ENCODE measurements at regions not wholly inside any gene's neighbourhood (a gene's known extent, or its start where the extent isn't known, plus 50 kb on each side); places are given as distances from the start of the nearest gene placed in this dataset.
"Not testable (repeated sequence)": the region's sequence is repeated elsewhere in the genome, so short reads cannot be mapped to it uniquely, and the experiment has no call there.

DNA sequence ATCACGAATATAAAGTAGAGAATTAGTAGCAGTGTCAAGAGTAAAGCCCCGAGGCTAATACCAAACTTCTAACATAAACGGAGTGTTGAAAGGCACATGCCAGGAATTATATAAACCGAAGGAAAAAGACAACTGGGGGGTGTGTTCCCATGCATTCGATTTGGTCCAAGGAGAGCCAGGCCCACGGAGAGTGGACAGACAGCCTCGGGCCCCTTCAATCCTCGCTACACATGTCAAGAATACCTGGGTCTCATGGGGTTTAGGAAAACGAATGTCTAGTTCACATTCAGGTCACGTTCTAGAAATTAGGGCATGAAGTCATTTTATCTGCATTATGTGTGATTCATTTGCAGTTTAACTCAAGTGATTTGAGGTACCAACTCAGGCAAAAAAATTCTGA lies 343.7 kb downstream of the BCL2L11 start:
- not testable (repeated sequence) for H3K4me2 ChIP-seq; H3K79me2 ChIP-seq; DNase-seq (ENCODE audit: low spot score); H3K4me3 ChIP-seq; H2AFZ ChIP-seq; H3K9me3 ChIP-seq (ENCODE audit: low read depth); H3K9me2 ChIP-seq (replicated peaks; ENCODE audit: insufficient read depth); H4K20me1 ChIP-seq (ENCODE audit: insufficient read depth, poor library complexity, severe bottlenecking); H3K27ac ChIP-seq; H3K36me3 ChIP-seq (replicated peaks; ENCODE audit: insufficient read depth, low read depth); H3K27me3 ChIP-seq
- H3K4me1 ChIP-seq (ENCODE audit: insufficient read depth) = peaks cover 14% of the 10 kb centered on the region
- 35% methylated on average over 7 of the region's 10 CpGs for WGBS (ENCODE audit: low lambda C conversion rate, missing lambda C conversion rate)

DNA sequence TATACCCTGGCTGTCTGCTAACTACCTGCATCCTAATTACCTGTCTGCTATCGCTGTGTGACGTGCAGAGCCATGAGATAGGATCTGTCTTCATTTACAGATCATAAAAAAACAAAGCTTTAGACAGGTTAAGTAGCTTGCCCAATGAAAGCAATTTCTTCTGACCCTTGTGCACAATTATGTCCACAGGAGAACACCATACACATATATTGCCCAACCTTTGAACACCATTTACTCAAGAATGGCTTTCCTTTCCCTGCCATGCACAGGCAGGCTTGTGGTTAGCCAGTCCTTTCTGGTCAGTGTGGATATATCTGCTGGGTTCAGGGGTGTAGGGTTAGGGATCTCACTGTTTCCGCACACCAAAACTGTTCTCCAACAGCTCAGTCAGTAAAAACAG lies 344.8 kb downstream of the BCL2L11 start:
- WGBS (ENCODE audit: low lambda C conversion rate, missing lambda C conversion rate) = 84% methylated on average over 3 of the region's 3 CpGs
- not testable (repeated sequence) for H3K79me2 ChIP-seq

DNA sequence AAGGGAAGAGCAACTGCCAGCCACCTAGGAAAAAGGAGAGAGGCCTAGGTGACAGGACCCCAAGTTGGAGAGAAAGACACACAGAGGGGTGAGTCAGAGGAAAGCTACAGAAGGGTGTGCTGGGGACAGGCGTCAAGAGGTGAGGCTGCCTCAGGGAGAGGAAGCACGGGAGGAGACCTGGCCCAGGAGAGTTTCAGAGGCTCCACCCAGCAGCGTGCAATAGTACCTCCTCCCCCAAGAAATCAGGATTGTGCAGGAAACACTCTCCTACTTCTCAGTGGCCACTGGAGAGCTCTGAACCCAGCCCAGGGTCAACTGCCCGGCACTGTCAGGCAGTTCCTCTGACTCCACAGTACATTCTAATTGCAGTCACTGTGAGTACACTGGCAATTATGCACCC lies 346.0 kb downstream of the BCL2L11 start:
- H3K27me3 ChIP-seq; H3K9me3 ChIP-seq (ENCODE audit: low read depth); H2AFZ ChIP-seq; H3K4me3 ChIP-seq; H3K79me2 ChIP-seq; H3K4me2 ChIP-seq; H4K20me1 ChIP-seq (ENCODE audit: insufficient read depth, poor library complexity, severe bottlenecking); H3K9me2 ChIP-seq (replicated peaks; ENCODE audit: insufficient read depth); H3K36me3 ChIP-seq (replicated peaks; ENCODE audit: insufficient read depth, low read depth): not testable (repeated sequence)
- peak; percentile 20 for DNase-seq (ENCODE audit: low spot score)
- WGBS (ENCODE audit: low lambda C conversion rate, missing lambda C conversion rate) = 47% methylated on average over 4 of the region's 4 CpGs
- Histone ChIP-seq H3K27ac (peak overlapping the region; percentile 83), H3K4me1 (ENCODE audit: insufficient read depth) (peaks cover 14% of the 10 kb centered on the region)

More for the DNA sequence above, 344.8 kb downstream of the BCL2L11 start:
- not testable (repeated sequence) for H3K9me2 ChIP-seq (replicated peaks; ENCODE audit: insufficient read depth); DNase-seq (ENCODE audit: low spot score); H3K4me2 ChIP-seq; H3K4me3 ChIP-seq; H2AFZ ChIP-seq; H4K20me1 ChIP-seq (ENCODE audit: insufficient read depth, poor library complexity, severe bottlenecking); H3K27me3 ChIP-seq; H3K9me3 ChIP-seq (ENCODE audit: low read depth); H3K36me3 ChIP-seq (replicated peaks; ENCODE audit: insufficient read depth, low read depth)
- Histone ChIP-seq H3K27ac (peak overlapping the region; percentile 83), H3K4me1 (ENCODE audit: insufficient read depth) (peaks cover 14% of the 10 kb centered on the region)

DNA sequence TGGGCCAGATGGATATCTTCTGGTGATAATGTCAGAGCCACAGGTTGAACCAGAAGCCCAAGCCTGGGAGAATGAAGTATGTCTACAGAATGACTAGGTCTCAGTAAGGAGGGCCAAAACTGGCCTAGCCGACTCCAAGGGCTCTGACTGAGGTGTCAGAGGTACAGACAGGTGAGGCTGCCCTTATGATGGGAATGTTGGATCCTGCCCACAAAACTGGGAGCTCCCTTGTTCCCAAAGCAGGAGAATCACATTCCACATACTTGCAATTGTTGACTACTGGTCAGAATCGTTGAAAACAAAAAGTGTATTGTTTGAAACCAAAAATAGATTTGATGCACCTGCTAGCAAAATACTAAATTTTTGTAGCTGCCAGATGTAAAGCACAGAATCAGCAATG lies 350.2 kb downstream of the BCL2L11 start:
- not testable (repeated sequence) for H3K4me3 ChIP-seq; H3K79me2 ChIP-seq; H3K27me3 ChIP-seq; H4K20me1 ChIP-seq (ENCODE audit: insufficient read depth, poor library complexity, severe bottlenecking); H3K36me3 ChIP-seq (replicated peaks; ENCODE audit: insufficient read depth, low read depth); H2AFZ ChIP-seq; H3K4me1 ChIP-seq (ENCODE audit: insufficient read depth); H3K9me2 ChIP-seq (replicated peaks; ENCODE audit: insufficient read depth); H3K9me3 ChIP-seq (ENCODE audit: low read depth); DNase-seq (ENCODE audit: low spot score); H3K4me2 ChIP-seq; H3K27ac ChIP-seq
- WGBS (ENCODE audit: low lambda C conversion rate, missing lambda C conversion rate) = 96% methylated on average over 2 of the region's 2 CpGs

DNA sequence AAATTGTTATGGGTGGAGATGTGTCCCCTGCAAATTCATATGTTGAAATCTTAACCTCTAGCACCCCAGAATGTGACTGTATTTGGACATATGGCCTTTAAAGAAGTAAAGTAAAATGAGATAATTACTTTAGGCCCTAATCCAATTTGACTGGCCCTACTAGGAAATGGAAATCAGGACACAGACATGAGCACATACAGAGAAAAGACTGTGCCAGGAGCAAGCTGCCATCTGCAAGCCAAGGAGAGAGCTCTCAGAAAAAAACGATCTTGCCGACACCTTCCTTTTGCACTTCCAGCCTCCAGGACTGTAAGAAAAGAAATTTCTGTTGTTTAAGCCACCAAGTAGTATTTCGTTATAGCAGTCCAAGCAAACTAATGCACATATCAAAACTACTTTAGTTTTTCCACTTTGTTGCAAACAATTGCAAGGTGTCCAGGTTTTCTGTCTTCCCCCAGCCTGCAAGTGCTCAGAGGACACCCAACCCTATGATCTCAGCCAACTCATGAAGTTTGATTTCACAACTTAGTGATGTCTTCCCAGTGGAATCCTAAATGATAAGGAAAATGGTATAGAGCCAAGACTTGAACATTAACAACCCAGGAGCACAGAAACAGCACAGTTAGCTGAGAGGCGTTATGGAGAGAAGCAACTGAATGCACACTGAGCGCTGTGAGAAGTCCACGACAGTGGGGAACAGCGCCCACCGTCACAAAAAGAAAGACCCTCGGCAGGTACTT lies 351.2 kb downstream of the BCL2L11 start:
- H3K4me1 ChIP-seq (ENCODE audit: insufficient read depth); H3K79me2 ChIP-seq; H3K27me3 ChIP-seq; H3K9me3 ChIP-seq (ENCODE audit: low read depth); H3K9me2 ChIP-seq (replicated peaks; ENCODE audit: insufficient read depth); H3K4me2 ChIP-seq; H3K36me3 ChIP-seq (replicated peaks; ENCODE audit: insufficient read depth, low read depth); H3K4me3 ChIP-seq; H4K20me1 ChIP-seq (ENCODE audit: insufficient read depth, poor library complexity, severe bottlenecking); DNase-seq (ENCODE audit: low spot score); H2AFZ ChIP-seq: not testable (repeated sequence)
- 71% methylated on average over 9 of the region's 9 CpGs for whole genome bisulfite sequencing (ENCODE audit: low lambda C conversion rate, missing lambda C conversion rate)
- H3K27ac ChIP-seq = peak overlapping the region; percentile 55

DNA sequence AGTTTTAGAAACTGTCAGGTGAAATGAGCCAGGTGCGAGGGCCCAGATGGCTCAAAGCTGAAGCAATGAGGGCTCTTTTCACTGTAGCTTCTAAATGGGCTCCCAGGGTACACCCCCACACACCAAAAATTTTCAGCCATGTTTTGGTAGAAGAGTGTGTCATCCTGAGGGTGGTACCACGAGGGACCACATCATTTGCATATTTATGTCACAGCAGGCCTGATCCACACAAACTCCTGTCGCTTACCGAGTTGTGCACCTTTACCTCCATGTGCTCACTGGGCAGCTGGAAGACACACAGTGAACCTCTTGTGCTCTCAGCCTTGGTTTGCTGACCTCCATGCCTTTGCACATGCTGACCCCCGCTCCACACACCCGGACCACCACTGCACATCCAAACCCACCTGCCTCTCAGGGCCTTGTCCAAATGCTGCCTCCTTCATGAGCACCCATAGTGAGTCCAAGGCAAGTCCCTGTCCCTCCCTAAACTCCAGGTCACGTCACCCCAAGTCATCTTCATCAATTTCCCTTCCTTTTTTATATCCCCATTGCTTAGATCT lies 352.2 kb downstream of the BCL2L11 start:
- not testable (repeated sequence) for H4K20me1 ChIP-seq (ENCODE audit: insufficient read depth, poor library complexity, severe bottlenecking); H3K9me3 ChIP-seq (ENCODE audit: low read depth); H3K79me2 ChIP-seq; H3K4me2 ChIP-seq; H3K36me3 ChIP-seq (replicated peaks; ENCODE audit: insufficient read depth, low read depth); H3K27me3 ChIP-seq; H3K4me3 ChIP-seq; H3K9me2 ChIP-seq (replicated peaks; ENCODE audit: insufficient read depth); DNase-seq (ENCODE audit: low spot score); H3K4me1 ChIP-seq (ENCODE audit: insufficient read depth); H2AFZ ChIP-seq
- H3K27ac ChIP-seq = peak overlapping the region; percentile 55
- 84% methylated on average over 7 of the region's 7 CpGs for WGBS (ENCODE audit: low lambda C conversion rate, missing lambda C conversion rate)

DNA sequence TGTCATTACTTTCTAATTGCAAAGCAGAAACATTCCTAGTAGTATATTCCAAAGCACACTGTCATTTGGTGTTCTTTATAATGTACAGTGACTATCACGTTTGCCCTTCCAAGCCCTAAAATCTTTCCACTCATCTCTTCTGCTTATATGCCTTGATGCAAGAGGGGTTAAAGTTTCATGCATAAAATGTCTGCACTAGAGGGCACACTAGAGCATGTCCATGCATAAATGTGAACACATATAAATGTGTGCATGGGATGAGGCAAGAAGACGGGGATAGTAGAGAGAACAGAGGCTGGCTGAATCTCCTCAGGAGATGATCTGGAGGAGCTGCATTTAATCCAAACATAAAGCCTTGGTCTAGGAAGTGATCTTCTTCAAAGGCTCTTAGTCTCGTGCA lies 352.8 kb downstream of the BCL2L11 start:
- H3K4me2 ChIP-seq; H3K4me3 ChIP-seq; H3K36me3 ChIP-seq (replicated peaks; ENCODE audit: insufficient read depth, low read depth); H2AFZ ChIP-seq; H3K9me2 ChIP-seq (replicated peaks; ENCODE audit: insufficient read depth); H3K27me3 ChIP-seq; H3K79me2 ChIP-seq; H3K9me3 ChIP-seq (ENCODE audit: low read depth); DNase-seq (ENCODE audit: low spot score); H4K20me1 ChIP-seq (ENCODE audit: insufficient read depth, poor library complexity, severe bottlenecking); H3K27ac ChIP-seq; H3K4me1 ChIP-seq (ENCODE audit: insufficient read depth): not testable (repeated sequence)
- 46% methylated on average over 2 of the region's 3 CpGs for WGBS (ENCODE audit: low lambda C conversion rate, missing lambda C conversion rate)

DNA sequence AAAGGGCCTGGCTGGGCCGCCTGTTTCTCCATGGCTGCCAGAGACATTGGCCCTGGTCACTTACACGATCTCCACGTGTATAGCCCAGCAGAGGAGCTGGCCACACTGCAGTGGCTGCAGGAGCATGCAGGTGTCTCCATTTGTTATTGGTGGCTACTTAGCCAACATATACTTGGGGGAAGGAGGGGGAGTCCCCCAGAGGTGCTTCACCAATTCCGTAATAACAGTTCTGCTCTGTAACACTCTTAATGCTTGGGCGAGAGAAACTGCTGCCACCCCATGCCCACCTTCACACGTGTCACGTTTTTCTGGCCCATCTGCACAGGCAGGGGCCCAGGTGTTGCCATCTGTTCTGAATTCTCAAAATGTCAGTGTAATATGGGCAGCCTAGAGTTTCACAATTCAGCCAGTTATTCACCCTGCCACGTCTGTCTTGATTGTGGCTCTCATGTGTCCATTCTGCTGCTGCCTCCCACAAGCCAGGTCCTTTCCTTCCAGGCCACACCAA lies 353.5 kb downstream of the BCL2L11 start:
- H3K4me2 ChIP-seq; H3K27me3 ChIP-seq; H3K9me2 ChIP-seq (replicated peaks; ENCODE audit: insufficient read depth); H3K79me2 ChIP-seq; H3K4me1 ChIP-seq (ENCODE audit: insufficient read depth); H3K27ac ChIP-seq; H3K9me3 ChIP-seq (ENCODE audit: low read depth); H2AFZ ChIP-seq; DNase-seq (ENCODE audit: low spot score); H4K20me1 ChIP-seq (ENCODE audit: insufficient read depth, poor library complexity, severe bottlenecking); H3K4me3 ChIP-seq; H3K36me3 ChIP-seq (replicated peaks; ENCODE audit: insufficient read depth, low read depth): not testable (repeated sequence)
- WGBS (ENCODE audit: low lambda C conversion rate, missing lambda C conversion rate) = 81% methylated on average over 8 of the region's 8 CpGs

DNA sequence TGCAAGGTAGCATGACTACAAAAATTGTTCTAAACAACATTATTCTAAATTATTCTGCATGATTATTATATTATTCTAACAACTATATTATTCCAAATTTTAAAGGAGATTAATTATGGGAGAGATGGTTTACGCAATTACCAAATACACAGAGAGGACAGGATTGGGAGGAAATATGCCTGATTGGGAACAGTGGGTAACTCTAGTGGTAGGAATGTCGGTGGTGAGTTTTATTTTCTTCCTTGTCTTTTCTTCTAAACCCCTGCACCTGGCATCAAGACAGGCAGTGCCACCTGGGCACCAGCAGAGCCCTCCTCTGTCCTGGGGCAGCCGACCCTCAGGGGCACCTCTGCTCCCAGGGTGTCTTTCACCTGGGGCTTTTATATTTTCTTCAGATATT lies 357.6 kb downstream of the BCL2L11 start:
- not testable (repeated sequence) for H4K20me1 ChIP-seq (ENCODE audit: insufficient read depth, poor library complexity, severe bottlenecking); H3K9me2 ChIP-seq (replicated peaks; ENCODE audit: insufficient read depth); H3K4me2 ChIP-seq; H2AFZ ChIP-seq; H3K79me2 ChIP-seq; H3K4me3 ChIP-seq; H3K9me3 ChIP-seq (ENCODE audit: low read depth); DNase-seq (ENCODE audit: low spot score); H3K27me3 ChIP-seq; H3K36me3 ChIP-seq (replicated peaks; ENCODE audit: insufficient read depth, low read depth); H3K4me1 ChIP-seq (ENCODE audit: insufficient read depth); H3K27ac ChIP-seq
- 82% methylated on average over 2 of the region's 3 CpGs for WGBS (ENCODE audit: low lambda C conversion rate, missing lambda C conversion rate)
